K562 (cell line): ENCODE measurements at regions not wholly inside any gene's neighbourhood (a gene's known extent, or its start where the extent isn't known, plus 50 kb on each side); places are given as distances from the start of the nearest gene placed in this dataset.

Source experiments
- ATF4 ChIP-seq: fragments of 450-650 bp; formaldehyde crosslinking; IDR thresholded peaks from 2 replicates; pipeline ENCODE4 v1.4.0; 2022; ENCODE audit warnings: mild to moderate bottlenecking, moderate library complexity
- EP400 ChIP-seq: fragments of 450-650 bp; IDR thresholded peaks from 2 replicates; pipeline ENCODE4 v1.6.1; 2017; ENCODE audit warnings: antibody characterized with exemption, mild to moderate bottlenecking, moderate library complexity
- IRF2 ChIP-seq: sonication (generic); formaldehyde crosslinking; IDR thresholded peaks from 2 replicates; pipeline ENCODE4 v1.8.1; 2022; ENCODE audit warnings: mild to moderate bottlenecking, missing genetic modification reagents
- STAT5A ChIP-seq: IDR thresholded peaks from 2 replicates; pipeline ENCODE4 v1.6.1; 2012; ENCODE audit warnings: low read length, inconsistent platforms, borderline replicate concordance
- TCFL5 ChIP-seq: fragments of 250-450 bp; sonication (Bioruptor Pico); conservative IDR thresholded peaks from 2 replicates; pipeline ENCODE4 v1.6.1; 2021; ENCODE audit warnings: mild to moderate bottlenecking, moderate library complexity, matching md5 sums
- ZBTB12 ChIP-seq: fragments of 250-450 bp; sonication (Bioruptor Pico); IDR thresholded peaks from 2 replicates; pipeline ENCODE4 v1.4.0; 2020
- ZNF407 ChIP-seq: fragments of 450-650 bp; IDR thresholded peaks from 2 replicates; pipeline ENCODE4 v1.6.1; 2016; ENCODE audit warnings: low read depth
- ZNF740 ChIP-seq, 3 experiments: fragments of 200-800 bp in 1 of 3; sonication (Bioruptor generic) in 1 of 3; sonication (generic) in 1 of 3; formaldehyde crosslinking in 1 of 3; IDR thresholded peaks; 2 replicates each; pipeline versions ENCODE4 v1.6.1 to v1.8.0; 2016 to 2022; ENCODE audit warnings: mild to moderate bottlenecking in 2 of 3, missing compliant biosample characterization in 2 of 3, missing genetic modification characterization in 2 of 3, missing genetic modification reagents in 1 of 3
- TF ChIP-seq, protein P1 (sequence below): sonication (generic); formaldehyde crosslinking; IDR thresholded peaks from 2 replicates; pipeline ENCODE4 v1.8.1; 2022; ENCODE audit warnings: missing genetic modification reagents

- no peak for TF ChIP-seq STAT5A
- no peak for TF ChIP-seq ZNF407
- no peak for TF ChIP-seq ZNF740 (CRISPR knock-in tag; IDR thresholded peaks at IDR 0.05)
- no peak for TF ChIP-seq ZNF740 (tag; IDR thresholded peaks at IDR 0.05)
- TF ChIP-seq TCFL5 = no peak
- no peak for TF ChIP-seq IRF2 (CRISPR knock-in tag)
- TF ChIP-seq ZBTB12 = no peak
- TF ChIP-seq, protein P1, sequence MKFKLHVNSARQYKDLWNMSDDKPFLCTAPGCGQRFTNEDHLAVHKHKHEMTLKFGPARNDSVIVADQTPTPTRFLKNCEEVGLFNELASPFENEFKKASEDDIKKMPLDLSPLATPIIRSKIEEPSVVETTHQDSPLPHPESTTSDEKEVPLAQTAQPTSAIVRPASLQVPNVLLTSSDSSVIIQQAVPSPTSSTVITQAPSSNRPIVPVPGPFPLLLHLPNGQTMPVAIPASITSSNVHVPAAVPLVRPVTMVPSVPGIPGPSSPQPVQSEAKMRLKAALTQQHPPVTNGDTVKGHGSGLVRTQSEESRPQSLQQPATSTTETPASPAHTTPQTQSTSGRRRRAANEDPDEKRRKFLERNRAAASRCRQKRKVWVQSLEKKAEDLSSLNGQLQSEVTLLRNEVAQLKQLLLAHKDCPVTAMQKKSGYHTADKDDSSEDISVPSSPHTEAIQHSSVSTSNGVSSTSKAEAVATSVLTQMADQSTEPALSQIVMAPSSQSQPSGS (CRISPR knock-in tag) = no peak
- no peak for TF ChIP-seq ATF4 (CRISPR knock-in tag)
- TF ChIP-seq EP400 = no peak
Measured at GRCh38 chr18:41593171-41593675, 361.8 kb upstream of the PIK3C3 start (continued).
